Jurkat, Clone E6-1 (cell line): ENCODE measurements at regions not wholly inside any gene's neighbourhood (a gene's known extent, or its start where the extent isn't known, plus 50 kb on each side); places are given as distances from the start of the nearest gene placed in this dataset.
A peak's percentile ranks its signal among the peaks of the same experiment; 100 is the strongest.
"Not testable (repeated sequence)": the region's sequence is repeated elsewhere in the genome, so short reads cannot be mapped to it uniquely, and the experiment has no call there.

ENCODE experiments used
- DNase-seq: peaks from one replicate; pipeline ENCODE4 v3.0.0-alpha.2; 2011; ENCODE audit warnings: low read depth, low spot score
- H3K4me3 ChIP-seq: 2 replicates; pipeline ENCODE4 v1.5.1; 2011; ENCODE audit warnings: mild to moderate bottlenecking, low read length, control low read depth, moderate library complexity

DNA sequence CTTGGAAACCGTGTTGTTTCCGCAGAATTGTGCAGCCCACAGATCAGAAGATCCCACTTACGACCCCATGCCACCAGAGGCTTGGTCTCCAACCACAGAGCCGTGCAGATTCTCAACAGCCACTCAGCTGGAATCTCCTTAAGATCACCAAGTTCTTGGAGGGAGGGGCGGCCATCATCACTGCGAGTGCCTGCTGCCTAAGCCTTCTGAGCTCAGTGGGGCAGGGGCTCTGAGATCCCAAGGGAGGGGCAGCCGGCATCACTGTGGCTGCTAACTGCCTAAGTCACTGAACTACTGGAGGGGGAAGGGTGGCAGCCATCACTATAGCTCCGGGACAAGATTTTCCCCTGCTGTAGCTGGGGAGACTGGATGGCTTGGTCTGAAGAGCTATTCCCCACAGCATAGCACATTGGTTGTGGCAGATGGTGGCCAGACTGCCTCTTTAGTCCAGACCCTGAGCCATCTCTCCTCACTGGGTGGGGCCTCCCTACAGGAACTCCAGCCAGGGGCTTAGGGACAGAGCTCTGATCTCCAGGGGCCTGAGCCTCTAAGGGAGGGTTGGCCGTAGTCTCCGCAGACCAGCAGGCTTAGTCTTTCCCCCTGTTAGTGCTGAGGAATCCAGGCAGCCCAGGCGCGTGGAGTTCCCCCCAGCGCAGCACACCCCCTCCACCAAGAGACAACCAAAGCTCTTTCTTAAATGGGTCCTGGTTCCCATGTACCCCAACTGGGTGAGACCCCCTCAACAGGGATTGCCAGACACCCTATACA lies 1483.9 kb downstream of the ADGRL3 start:
- no peak overlapping the region for H3K4me3 ChIP-seq
- DNase-seq: no peak

DNA sequence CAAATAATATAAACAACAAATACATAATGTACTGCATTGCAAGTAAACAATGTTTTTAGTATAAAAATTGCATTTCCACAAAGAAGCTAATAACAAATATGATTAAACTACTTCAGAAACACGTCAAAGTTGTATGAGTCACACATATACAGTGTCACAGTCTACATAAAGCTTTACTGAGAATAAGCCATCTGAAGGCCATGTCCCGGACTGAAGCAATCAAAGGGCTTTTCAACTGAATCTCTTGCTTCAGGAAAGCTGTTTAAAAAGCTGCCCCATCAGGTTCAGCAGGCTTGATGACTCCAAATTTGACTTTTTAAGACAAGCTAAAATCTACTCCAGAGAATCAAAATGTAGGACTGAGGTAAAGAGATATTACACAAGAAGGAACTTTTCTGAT lies 1476.8 kb downstream of the ADGRL3 start:
- H3K4me3 ChIP-seq: no peak overlapping the region
- no peak for DNase-seq

DNA sequence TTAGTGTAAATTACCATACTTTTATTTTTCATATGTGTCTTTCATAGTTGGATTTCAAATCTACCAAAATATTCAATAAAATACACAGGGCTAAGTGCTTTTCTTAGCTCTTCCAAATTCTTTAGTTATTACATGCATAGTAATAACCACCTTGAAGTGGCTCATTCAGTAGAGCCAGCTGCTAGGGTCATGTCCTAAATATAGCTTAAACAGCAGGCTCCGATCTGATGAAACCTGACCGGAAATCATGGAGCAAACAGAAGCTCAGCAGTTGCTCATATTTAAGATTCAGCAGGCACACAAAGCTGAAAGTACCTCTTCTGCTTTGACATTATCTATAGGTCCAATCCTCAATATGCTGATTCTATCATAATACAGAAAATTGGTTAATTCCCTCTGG lies 1470.4 kb downstream of the ADGRL3 start:
- H3K4me3 ChIP-seq: no peak overlapping the region
- DNase-seq: no peak

DNA sequence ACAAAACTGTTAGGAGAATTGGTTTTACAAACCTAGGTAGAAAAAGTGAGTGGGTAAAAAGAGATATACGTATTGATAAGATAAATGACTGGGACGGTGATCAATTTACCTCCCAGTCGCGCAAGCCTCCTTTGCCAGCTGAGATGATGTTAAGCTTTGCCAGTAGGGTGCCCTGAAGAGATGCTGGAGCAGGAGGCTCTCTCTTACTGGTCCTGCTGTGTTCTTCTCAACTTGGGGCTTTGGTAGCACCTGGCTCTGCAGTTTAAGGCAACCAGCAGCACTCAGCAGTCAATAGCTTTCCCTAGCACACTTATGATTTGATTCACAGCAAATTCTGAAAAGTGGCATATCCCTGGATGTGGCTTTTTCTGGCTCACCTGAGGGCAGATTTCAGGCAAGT lies 1461.7 kb downstream of the ADGRL3 start:
- H3K4me3 ChIP-seq: no peak overlapping the region
- DNase-seq: no peak

DNA sequence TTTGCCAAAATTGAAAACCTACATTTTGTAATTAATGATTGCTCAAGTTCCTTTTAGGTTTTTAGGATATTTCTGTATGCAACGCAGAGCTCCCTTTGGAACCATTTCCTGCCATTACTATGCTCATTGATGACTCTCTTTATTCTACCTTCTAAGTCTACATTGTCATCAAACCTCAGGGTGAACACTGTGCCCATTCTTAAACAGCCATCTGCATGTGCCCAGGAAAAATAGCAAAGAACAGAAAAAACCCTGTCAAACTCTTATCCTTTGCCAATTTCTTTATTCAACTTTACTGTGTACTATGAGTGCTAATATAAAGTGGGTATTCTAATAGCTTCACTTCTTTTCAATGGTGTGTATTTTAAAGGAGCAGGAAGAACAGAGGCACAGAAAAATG lies 1455.9 kb downstream of the ADGRL3 start:
- no peak overlapping the region for H3K4me3 ChIP-seq
- DNase-seq: no peak

DNA sequence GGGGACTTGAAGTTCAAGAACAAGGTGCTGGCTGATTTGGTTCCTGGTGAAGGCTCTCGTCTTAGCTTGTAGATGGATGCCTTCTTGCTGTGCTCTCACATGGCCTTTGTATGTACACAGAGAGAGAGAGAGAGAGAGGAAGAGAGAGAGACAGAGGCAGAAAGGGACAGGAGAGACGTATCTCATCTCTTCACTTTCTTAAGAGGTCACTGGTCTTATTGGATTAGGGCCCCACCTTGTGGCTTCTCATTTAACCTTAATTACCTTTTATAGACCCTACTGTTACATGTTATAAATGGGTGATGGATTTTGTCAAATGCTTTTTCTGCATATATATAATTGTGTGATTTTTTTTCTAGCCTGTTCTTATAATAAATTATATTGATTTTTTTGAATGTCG lies 1444.2 kb downstream of the ADGRL3 start:
- DNase-seq: peak; percentile 21
- H3K4me3 ChIP-seq: no peak overlapping the region

DNA sequence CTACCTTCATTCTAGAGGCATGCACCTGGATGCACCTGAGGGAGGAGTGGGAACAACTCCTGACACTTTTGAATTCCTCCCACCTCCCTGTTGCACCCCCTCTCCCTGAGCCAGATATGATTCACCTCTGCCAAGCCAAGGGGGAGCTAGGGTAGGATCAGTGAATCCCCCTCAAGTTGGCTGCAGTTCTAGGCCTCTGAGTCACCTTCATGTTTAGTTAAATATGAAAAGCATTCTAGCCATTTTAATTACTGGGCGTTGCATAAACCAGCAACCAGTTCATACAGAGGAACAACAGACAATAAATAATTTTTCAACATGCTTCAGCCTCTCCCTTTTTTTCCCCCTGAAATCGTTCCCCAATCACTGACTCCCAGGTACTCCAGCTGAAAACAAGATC lies 1440.2 kb downstream of the ADGRL3 start:
- no peak for DNase-seq
- H3K4me3 ChIP-seq: no peak overlapping the region

DNA sequence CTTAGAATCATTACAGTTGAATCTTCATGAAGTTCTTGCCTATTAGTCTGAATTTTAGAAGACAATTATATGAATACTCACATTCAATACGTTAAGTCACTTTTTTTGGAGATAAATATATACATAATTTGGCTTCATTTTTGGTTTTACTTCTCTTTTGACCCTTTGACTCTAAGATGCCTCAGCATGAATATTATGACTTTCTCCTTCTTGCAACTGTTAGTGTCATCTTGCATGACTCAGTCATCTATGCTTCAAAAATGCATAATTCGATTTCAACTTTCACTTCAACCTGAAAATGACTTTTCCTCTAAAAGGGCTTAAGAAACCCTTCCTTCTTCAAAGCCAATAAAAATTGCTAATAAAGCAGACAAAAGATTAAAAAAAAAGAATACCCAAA lies 1427.5 kb downstream of the ADGRL3 start:
- no peak for DNase-seq
- no peak overlapping the region for H3K4me3 ChIP-seq

DNA sequence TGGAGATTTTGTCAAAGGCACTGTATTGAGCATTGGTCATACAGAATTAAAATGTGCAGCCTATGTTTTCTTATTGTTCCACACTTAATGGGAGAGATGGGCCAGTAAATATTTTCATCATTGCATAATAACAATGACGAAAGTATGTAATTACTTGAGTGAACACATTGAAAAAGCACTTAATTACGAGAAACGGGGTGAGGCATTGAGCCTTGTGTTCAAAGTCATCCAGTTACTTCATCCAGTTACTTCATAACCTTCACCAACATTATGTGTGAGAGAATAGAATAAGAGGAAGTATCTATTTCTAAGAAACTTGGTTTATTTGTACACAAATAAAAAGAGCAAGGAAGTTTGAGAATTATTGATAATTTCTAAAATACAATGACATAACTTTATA lies 1427.0 kb downstream of the ADGRL3 start:
- no peak overlapping the region for H3K4me3 ChIP-seq
- no peak for DNase-seq

DNA sequence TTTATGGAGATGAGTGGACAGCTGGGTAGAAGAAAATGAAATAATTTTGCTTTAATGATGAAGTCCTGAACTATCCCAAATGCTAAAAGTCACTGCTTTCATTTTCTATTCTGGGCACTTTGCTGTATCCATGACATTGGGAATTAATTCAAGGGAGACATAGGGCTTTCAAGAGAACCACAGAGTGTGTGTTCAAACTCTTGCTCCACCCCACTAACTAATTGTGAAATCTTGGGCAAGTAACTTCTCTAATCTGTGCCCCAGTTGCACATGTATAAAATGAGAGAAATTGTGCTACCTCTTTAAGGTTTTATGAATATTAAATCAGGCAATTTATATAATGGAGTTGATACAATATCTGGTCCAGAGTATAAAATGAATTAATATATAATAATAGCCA lies 1422.0 kb downstream of the ADGRL3 start:
- H3K4me3 ChIP-seq: no peak overlapping the region

DNA sequence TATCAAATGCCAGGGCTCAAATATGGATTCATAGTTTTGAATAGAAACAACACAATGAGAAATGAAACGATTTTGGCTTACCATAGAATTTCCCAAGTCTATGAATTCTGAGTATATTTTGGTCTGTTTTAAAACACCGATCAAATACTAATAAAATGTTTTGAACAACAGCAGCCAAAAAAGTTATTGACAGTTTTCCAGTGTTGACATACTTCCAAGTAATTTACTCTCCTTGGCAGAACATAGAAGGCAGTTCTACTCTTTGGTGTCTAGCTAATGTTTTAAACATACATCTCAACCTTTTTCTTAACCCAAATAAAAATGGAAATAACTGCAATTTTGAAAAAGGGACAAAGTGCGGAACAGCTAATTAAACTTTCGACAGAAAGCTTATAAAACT lies 1419.8 kb downstream of the ADGRL3 start:
- DNase-seq: no peak

More for the DNA sequence above, 1422.0 kb downstream of the ADGRL3 start:
- no peak for DNase-seq

DNA sequence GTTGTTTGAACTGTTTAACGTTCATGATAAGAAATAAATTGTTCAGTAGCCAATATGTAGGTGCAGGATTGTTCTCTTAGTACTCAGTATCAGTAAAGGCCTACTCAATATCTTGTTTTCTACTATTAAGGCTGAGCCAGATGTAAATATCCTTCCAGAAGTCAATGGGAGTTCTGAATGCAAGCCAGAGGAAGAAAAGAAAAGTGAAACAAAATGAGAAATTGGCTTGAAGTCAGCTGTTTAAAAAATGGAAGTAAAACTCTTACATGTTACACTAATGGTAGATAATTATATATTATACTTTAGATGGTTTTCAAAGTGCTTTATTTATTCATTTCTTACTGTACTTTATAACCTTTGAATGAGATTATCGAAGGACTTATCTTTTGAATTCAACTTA lies 1417.9 kb downstream of the ADGRL3 start:
- no peak overlapping the region for H3K4me3 ChIP-seq
- DNase-seq: no peak

More for the DNA sequence above, 1419.8 kb downstream of the ADGRL3 start:
- H3K4me3 ChIP-seq: no peak overlapping the region

DNA sequence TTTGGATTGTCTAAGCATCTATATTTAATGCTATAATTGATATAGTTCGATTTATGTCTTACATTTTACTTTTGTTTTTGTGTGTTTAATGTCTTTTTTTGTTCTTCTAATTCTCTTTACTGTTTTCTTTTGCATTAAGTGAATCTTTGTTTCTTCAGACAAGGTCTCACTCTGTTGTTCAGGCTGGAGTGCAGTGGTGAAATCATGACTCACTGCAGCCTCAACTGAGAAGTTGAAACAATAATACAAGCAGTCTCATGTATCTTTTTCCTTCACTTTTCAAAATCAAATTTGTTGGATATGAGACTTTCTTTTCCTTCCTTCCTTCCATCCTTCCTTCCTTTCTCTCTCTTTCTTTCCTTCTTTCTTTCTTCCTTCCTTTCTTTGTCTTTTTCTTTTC lies 1401.6 kb downstream of the ADGRL3 start:
- no peak for DNase-seq
- no peak overlapping the region for H3K4me3 ChIP-seq

DNA sequence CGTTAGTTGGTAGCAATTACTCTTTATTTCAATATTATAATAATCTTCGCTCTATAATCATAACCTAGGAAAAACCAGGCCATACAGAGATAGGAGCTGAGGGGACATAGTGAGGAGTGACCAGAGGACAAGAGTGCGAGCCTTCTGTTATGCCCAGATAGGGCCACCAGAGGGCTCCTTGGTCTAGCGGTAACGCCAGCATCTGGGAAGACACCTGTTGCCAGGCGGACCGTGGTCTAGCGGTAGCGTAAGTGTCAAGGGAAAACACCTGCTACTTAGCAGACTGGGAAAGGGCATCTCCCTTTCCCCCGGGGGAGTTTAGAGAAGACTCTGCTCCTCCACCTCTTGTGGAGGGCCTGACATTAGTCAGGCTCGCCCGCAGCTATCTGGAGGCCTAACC lies 1395.1 kb downstream of the ADGRL3 start:
- peak; percentile 18 for DNase-seq
- H3K4me3 ChIP-seq: not testable (repeated sequence)

DNA sequence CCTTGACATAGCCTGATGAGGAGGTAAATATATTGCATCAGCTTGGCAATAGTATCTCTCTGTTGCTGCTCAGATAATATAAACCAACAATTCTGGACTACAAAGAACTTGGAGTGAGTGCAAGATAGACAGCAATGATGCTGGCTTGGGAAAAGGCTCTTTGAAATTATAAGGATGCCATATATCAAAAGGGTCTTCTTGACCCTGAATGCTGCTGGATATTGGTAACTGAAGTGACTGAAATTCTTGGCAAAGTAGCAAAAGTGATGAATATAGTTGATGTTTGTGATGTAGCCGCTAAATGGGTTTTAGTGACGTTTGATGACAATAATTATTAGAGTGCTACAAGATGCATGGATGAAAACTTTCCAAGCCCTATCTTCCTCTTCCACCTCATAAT lies 1391.6 kb downstream of the ADGRL3 start:
- no peak overlapping the region for H3K4me3 ChIP-seq
- DNase-seq: no peak

DNA sequence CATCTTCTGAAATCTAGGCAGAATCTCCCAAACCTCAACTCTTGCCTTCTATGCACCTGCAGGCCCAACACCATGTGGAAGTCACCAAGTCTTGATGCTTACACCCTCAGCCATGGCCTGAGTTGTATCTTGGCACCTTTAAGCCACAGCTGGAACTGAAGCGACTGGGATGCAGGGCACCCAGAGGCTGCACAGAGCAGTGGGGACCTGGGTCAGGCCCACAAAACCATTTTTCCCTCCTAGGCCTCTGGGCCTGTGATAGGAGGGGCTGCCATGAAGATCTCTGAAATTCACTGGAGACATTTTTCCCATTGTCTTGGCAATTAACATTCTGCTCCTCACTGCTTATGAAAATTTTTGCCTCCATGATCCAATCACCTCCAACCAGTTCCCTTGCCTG lies 1388.5 kb downstream of the ADGRL3 start:
- no peak for DNase-seq

DNA sequence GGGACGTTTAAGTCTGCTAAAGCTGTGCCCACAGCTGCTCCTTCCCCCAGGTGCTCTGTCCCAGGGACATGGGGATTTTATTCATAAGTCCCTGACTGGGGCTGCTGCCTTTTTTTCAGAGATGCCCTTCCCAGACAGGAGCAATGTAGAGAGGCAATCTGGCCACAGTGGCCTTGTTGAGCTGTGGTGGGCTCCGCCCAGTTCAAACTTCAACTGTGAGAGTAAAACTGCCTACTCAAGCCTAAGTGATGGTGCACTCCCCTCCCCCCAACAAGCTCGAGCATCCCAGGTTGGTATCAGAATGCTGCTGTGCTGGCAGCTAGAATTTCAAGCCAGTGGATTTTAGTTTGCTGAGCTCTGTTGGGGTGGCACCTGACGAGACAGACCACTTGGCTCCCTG lies 1371.4 kb downstream of the ADGRL3 start:
- no peak for DNase-seq
- no peak overlapping the region for H3K4me3 ChIP-seq

More for the DNA sequence above, 1388.5 kb downstream of the ADGRL3 start:
- H3K4me3 ChIP-seq: no peak overlapping the region

DNA sequence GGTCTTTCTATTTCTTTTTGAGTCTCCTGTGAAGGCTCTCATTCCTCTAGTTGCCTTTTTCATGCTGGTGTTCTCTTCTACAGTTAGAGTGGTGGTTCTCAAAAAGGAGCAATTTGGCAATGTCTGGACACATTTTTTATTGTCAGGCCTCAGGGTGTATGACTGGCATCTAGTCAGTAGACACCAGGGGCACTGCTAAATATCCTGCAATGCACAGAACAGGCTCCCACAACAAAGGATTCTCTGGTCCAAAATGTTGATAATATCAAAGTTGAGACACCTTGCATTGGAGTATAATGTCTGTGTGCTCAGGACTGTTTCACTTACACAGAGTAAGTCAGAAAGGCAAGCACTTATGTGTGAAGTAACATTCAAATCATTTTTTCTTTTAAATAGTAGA lies 1360.7 kb downstream of the ADGRL3 start:
- no peak for DNase-seq
- H3K4me3 ChIP-seq: no peak overlapping the region

DNA sequence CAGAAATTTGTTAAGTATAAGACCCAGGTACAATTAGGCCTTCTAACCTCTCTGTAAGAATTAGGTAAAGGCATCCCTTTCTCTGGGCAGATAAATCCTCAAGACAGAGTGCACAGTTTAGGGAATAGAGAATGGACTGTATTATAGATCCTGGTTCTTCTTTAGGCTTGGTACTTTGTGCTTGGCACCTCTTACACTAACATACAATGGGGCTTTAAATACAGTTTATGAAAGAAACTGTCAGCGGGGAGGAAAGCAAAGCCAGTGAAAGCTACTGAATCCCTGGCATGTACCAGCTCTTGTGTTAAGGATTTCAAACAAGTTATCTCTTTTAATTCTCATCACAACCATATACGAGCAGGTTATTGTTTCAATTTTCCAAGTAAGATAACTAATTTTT lies 1350.0 kb downstream of the ADGRL3 start:
- no peak for DNase-seq

DNA sequence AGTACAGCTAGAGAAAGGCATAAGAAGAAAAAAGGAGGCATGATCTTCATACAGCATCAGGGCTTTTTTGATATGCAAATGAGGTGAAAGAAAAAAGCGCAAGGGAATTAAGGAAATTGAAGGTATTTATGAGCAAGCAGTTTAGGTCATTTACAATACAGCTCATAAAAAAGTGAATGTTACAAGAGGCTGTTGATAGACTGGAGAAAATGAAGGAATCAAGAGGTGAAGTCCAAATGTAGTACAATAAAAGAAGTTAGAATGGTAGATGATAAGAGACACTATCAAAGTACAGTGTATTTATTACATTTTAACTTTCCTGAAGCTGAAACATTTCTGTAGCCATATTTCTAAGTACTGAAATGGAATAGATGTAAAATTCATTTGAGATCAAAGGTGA lies 1349.5 kb downstream of the ADGRL3 start:
- DNase-seq: no peak

More for the DNA sequence above, 1350.0 kb downstream of the ADGRL3 start:
- no peak overlapping the region for H3K4me3 ChIP-seq

DNA sequence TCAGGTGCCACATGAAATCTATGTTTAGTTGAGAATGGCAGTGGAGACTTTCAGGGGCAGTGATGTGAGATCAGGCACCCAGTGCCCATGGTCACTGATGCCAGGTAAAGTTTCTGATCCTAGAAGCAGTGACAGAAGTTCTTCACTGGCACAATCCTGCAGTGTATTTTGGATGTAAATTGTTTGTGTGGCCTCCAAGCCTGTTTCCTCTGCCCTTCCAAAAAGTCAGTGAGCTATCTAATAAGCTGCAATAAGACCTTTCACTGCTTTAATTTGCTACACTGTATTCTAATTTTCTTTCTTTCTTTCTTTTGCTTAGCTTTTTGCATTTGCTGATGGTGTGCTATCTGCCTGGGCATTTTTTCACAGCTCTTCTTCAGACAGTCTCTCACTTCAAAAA lies 1348.6 kb downstream of the ADGRL3 start:
- H3K4me3 ChIP-seq: no peak overlapping the region
- DNase-seq: no peak

More for the DNA sequence above, 1349.5 kb downstream of the ADGRL3 start:
- H3K4me3 ChIP-seq: no peak overlapping the region
